AG10803 (cell line): ENCODE measurements at regions not wholly inside any gene's neighbourhood (a gene's known extent, or its start where the extent isn't known, plus 50 kb on each side); places are given as distances from the start of the nearest gene placed in this dataset.

Experiments
- DNase-seq: peaks from one replicate; pipeline ENCODE4 v3.0.0; 2010; ENCODE audit warnings: low read depth
- H3K4me3 ChIP-seq: 2 replicates; pipeline ENCODE4 v1.5.1; 2011; ENCODE audit warnings: mild to moderate bottlenecking, low read length, control low read depth
- CTCF ChIP-seq: conservative IDR thresholded peaks from 2 replicates; pipeline ENCODE4 v1.5.1; 2011; ENCODE audit warnings: mild to moderate bottlenecking, low read length, control low read depth, inconsistent platforms

GRCh38 chr16:80016731-80017326, 416.3 kb upstream of the MAF start:
- TF ChIP-seq CTCF: no peak
- DNase-seq: no peak
- H3K4me3 ChIP-seq: no peak overlapping the region

- DNase-seq: peak; percentile 91
- no peak for TF ChIP-seq CTCF
- H3K4me3 ChIP-seq: no peak overlapping the region
These were observed 415.0 kb upstream of the MAF start for GRCh38 chr16:80015566-80015965.

GRCh38 chr16:80014241-80014939, 413.9 kb upstream of the MAF start:
- no peak overlapping the region for H3K4me3 ChIP-seq
- TF ChIP-seq CTCF: no peak
- DNase-seq: peak; percentile 92

GRCh38 chr16:80012586-80012985, 412.0 kb upstream of the MAF start:
- no peak for TF ChIP-seq CTCF
- no peak for DNase-seq
- no peak overlapping the region for H3K4me3 ChIP-seq

- no peak overlapping the region for H3K4me3 ChIP-seq
- no peak for TF ChIP-seq CTCF
- DNase-seq: no peak
These were observed 409.6 kb upstream of the MAF start for GRCh38 chr16:80009971-80010659.

- no peak for TF ChIP-seq CTCF
- DNase-seq: no peak
These were observed 408.3 kb upstream of the MAF start for GRCh38 chr16:80008857-80009256.

GRCh38 chr16:80007231-80007630, 406.7 kb upstream of the MAF start:
- no peak overlapping the region for H3K4me3 ChIP-seq
- DNase-seq: no peak
- no peak for TF ChIP-seq CTCF

More at GRCh38 chr16:80008857-80009256, 408.3 kb upstream of the MAF start:
- no peak overlapping the region for H3K4me3 ChIP-seq
